Osteoblast (primary cell): ENCODE measurements at regions not wholly inside any gene's neighbourhood (a gene's known extent, or its start where the extent isn't known, plus 50 kb on each side); places are given as distances from the start of the nearest gene placed in this dataset.

Experiments
- DNase-seq: peaks from one replicate; pipeline ENCODE4 v3.0.0; 2011; ENCODE audit warnings: low spot score, mixed read lengths; ENCODE audit not compliant: insufficient read length; ENCODE audit errors: missing footprints
- H2AFZ ChIP-seq: 2 replicates; pipeline ENCODE4 v1.6.0; 2011; ENCODE audit warnings: mild to moderate bottlenecking, low read length
- H3K27ac ChIP-seq: 2 replicates; pipeline ENCODE4 v1.5.1; 2011; ENCODE audit warnings: mild to moderate bottlenecking, low read depth, low read length, moderate library complexity
- H3K27me3 ChIP-seq: 2 replicates; pipeline ENCODE4 v1.6.0; 2012; ENCODE audit warnings: mild to moderate bottlenecking, control low read depth, inconsistent platforms, low read length, moderate library complexity; ENCODE audit not compliant: insufficient read depth
- H3K36me3 ChIP-seq: 2 replicates; pipeline ENCODE4 v1.5.1; 2011; ENCODE audit warnings: mild to moderate bottlenecking, low read length, control low read depth, moderate library complexity; ENCODE audit not compliant: insufficient read depth
- H3K4me1 ChIP-seq: 2 replicates; pipeline ENCODE4 v1.5.1; 2011; ENCODE audit warnings: mild to moderate bottlenecking, low read length, control low read depth, moderate library complexity; ENCODE audit not compliant: insufficient read depth
- H3K4me2 ChIP-seq: 2 replicates; pipeline ENCODE4 v1.6.0; 2011; ENCODE audit warnings: mild to moderate bottlenecking, low read length; ENCODE audit not compliant: insufficient read depth
- H3K4me3 ChIP-seq: fragments of 200-600 bp; sonication (generic); 3 replicates; pipeline ENCODE4 v1.5.1; 2012; ENCODE audit warnings: mild to moderate bottlenecking, low read length, inconsistent platforms; ENCODE audit not compliant: insufficient read depth
- H3K79me2 ChIP-seq: 2 replicates; pipeline ENCODE4 v1.6.0; 2012; ENCODE audit warnings: mild to moderate bottlenecking, low read length, control low read depth, inconsistent platforms; ENCODE audit not compliant: insufficient read depth
- H3K9me3 ChIP-seq: 2 replicates; pipeline ENCODE4 v1.5.1; 2011; ENCODE audit warnings: low read depth, low read length, control low read depth
- H4K20me1 ChIP-seq: 2 replicates; pipeline ENCODE4 v1.6.0; 2012; ENCODE audit warnings: mild to moderate bottlenecking, low read length, control low read depth; ENCODE audit not compliant: insufficient read depth
- CTCF ChIP-seq: IDR thresholded peaks from 2 replicates; pipeline ENCODE4 v1.5.1; 2011; ENCODE audit warnings: mild to moderate bottlenecking, low read depth, low read length, moderate library complexity; ENCODE audit errors: extremely low read depth

GRCh38 chr10:129029051-129029450 lies 438.0 kb upstream of the MGMT start:
- H3K27me3 ChIP-seq: peaks cover 21% of the 10 kb centered on the region
- no peak for DNase-seq
- no peaks in the 10 kb centered on the region for H3K9me3 ChIP-seq
- H3K36me3 ChIP-seq: no peaks in the 10 kb centered on the region
- no peaks in the 10 kb centered on the region for H3K4me1 ChIP-seq
- no peak overlapping the region for H2AFZ ChIP-seq
- no peak overlapping the region for H3K27ac ChIP-seq
- no peaks in the 10 kb centered on the region for H4K20me1 ChIP-seq
- H3K4me3 ChIP-seq: no peak overlapping the region
- no peak for TF ChIP-seq CTCF
- H3K4me2 ChIP-seq: no peak overlapping the region
- H3K79me2 ChIP-seq: no peaks in the 10 kb centered on the region

GRCh38 chr10:129029851-129030602 lies 437.0 kb upstream of the MGMT start:
- Histone ChIP-seq H2AFZ (no peak overlapping the region), H3K27ac (no peak overlapping the region), H3K79me2 (no peaks in the 10 kb centered on the region), H3K4me2 (no peak overlapping the region), H3K4me3 (no peak overlapping the region), H3K27me3 (peaks cover 21% of the 10 kb centered on the region), H3K36me3 (no peaks in the 10 kb centered on the region), H4K20me1 (no peaks in the 10 kb centered on the region), H3K9me3 (no peaks in the 10 kb centered on the region), H3K4me1 (no peaks in the 10 kb centered on the region)
- DNase-seq: no peak
- TF ChIP-seq CTCF: no peak

- Histone ChIP-seq H4K20me1 (no peaks in the 10 kb centered on the region), H2AFZ (no peak overlapping the region), H3K4me3 (no peak overlapping the region), H3K4me1 (no peaks in the 10 kb centered on the region), H3K9me3 (no peaks in the 10 kb centered on the region), H3K27ac (no peak overlapping the region), H3K79me2 (no peaks in the 10 kb centered on the region), H3K36me3 (no peaks in the 10 kb centered on the region), H3K4me2 (no peak overlapping the region), H3K27me3 (peaks cover 21% of the 10 kb centered on the region)
- no peak for DNase-seq
- no peak for TF ChIP-seq CTCF
These were observed 436.5 kb upstream of the MGMT start for GRCh38 chr10:129030603-129030895.

- Histone ChIP-seq H2AFZ (no peak overlapping the region), H3K27me3 (peaks cover 21% of the 10 kb centered on the region), H3K4me1 (no peaks in the 10 kb centered on the region), H3K79me2 (no peaks in the 10 kb centered on the region), H4K20me1 (no peaks in the 10 kb centered on the region), H3K9me3 (no peaks in the 10 kb centered on the region), H3K27ac (no peak overlapping the region), H3K36me3 (no peaks in the 10 kb centered on the region), H3K4me2 (no peak overlapping the region), H3K4me3 (no peak overlapping the region)
- peak; percentile 88 for TF ChIP-seq CTCF
- DNase-seq: peak; percentile 92
These were observed 435.8 kb upstream of the MGMT start for GRCh38 chr10:129030996-129031843.
